ENCODE measurements at regions not wholly inside any gene's neighbourhood (a gene's known extent, or its start where the extent isn't known, plus 50 kb on each side); places are given as distances from the start of the nearest gene placed in this dataset.
A peak's percentile ranks its signal among the peaks of the same experiment; 100 is the strongest.

DNA sequence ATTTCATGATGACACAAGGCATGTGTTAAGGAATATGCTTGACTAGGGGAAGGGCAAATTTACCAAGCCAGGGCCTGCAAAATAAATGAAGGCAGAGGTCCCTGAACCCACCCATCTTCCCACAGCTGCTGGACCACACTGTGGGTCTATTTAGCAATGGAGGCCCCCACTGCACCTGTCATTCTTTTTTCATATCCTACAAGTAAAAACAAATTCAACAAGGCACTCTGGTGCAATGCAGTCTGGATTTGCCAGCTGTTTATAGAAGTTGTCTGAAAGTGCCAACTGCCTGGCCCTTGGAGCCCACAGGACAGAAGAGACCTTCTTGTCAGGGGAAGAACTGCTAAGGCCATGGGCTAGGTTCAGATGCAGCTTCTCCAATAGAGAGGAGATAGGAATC lies 112.8 kb upstream of the ATL2 start:
- peaks cover 5% of the 10 kb centered on the region; the same call in 1 of the 2 replicates for H3K27me3 ChIP-seq (ENCODE audit: low read depth, low read length)
- no peaks in the 10 kb centered on the region for H3K36me3 ChIP-seq (replicated peaks; ENCODE audit: low read depth, low read length)
- H2AFZ ChIP-seq (ENCODE audit: low read depth, low read length) = no peak overlapping the region
- no peaks in the 10 kb centered on the region for H3K9me3 ChIP-seq (ENCODE audit: insufficient read depth, low read length)
- no peak overlapping the region for H3K9ac ChIP-seq (ENCODE audit: low read length)
- H3K79me2 ChIP-seq (ENCODE audit: low read length) = no peaks in the 10 kb centered on the region
- H3K4me3 ChIP-seq (ENCODE audit: low read length) = no peak overlapping the region
- no peaks in the 10 kb centered on the region for H4K20me1 ChIP-seq (ENCODE audit: insufficient read depth, low read length)
- peaks cover 27% of the 10 kb centered on the region for H3K4me1 ChIP-seq (ENCODE audit: low read length)
- no peak for TF ChIP-seq EZH2phosphoT487 (IDR thresholded peaks at IDR 0.05; ENCODE audit: low read depth)
- TF ChIP-seq, protein P1, sequence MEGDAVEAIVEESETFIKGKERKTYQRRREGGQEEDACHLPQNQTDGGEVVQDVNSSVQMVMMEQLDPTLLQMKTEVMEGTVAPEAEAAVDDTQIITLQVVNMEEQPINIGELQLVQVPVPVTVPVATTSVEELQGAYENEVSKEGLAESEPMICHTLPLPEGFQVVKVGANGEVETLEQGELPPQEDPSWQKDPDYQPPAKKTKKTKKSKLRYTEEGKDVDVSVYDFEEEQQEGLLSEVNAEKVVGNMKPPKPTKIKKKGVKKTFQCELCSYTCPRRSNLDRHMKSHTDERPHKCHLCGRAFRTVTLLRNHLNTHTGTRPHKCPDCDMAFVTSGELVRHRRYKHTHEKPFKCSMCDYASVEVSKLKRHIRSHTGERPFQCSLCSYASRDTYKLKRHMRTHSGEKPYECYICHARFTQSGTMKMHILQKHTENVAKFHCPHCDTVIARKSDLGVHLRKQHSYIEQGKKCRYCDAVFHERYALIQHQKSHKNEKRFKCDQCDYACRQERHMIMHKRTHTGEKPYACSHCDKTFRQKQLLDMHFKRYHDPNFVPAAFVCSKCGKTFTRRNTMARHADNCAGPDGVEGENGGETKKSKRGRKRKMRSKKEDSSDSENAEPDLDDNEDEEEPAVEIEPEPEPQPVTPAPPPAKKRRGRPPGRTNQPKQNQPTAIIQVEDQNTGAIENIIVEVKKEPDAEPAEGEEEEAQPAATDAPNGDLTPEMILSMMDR (IDR thresholded peaks at IDR 0.05; ENCODE audit: low read depth, low read length) = no peak
- no peak overlapping the region for H3K4me2 ChIP-seq (ENCODE audit: low read length)
- no peak overlapping the region for H3K27ac ChIP-seq (ENCODE audit: low read length)

DNA sequence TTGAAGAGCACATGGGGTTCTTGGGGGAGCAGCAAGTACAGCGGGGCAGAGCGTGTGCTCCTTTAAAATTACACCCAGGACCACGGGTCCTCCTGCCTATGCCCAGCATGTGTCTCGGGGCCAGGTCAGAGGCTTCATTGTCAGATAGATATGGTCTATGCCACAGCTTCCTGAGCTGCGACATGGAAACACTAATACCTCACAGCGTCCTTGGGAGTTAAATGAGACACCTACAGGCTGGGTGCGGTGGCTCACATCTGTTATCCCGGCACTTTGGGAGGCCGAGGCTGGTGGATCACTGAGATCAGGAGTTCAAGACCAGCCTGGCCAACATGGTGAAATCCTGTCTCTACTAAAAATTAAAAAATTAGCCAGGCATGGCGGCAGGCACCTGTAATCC lies 110.8 kb upstream of the ATL2 start:
- no peak overlapping the region for H3K4me3 ChIP-seq (ENCODE audit: low read length)
- no peaks in the 10 kb centered on the region for H3K9me3 ChIP-seq (ENCODE audit: insufficient read depth, low read length)
- no peak overlapping the region for H3K4me2 ChIP-seq (ENCODE audit: low read length)
- no peaks in the 10 kb centered on the region for H3K79me2 ChIP-seq (ENCODE audit: low read length)
- no peak for TF ChIP-seq EZH2phosphoT487 (IDR thresholded peaks at IDR 0.05; ENCODE audit: low read depth)
- TF ChIP-seq, protein P1 (IDR thresholded peaks at IDR 0.05; ENCODE audit: low read depth, low read length) = no peak
- H3K36me3 ChIP-seq (replicated peaks; ENCODE audit: low read depth, low read length) = no peaks in the 10 kb centered on the region
- H3K27me3 ChIP-seq (ENCODE audit: low read depth, low read length) = no peaks in the 10 kb centered on the region
- no peak overlapping the region for H3K9ac ChIP-seq (ENCODE audit: low read length)
- H2AFZ ChIP-seq (ENCODE audit: low read depth, low read length) = no peak overlapping the region
- no peak overlapping the region for H3K27ac ChIP-seq (ENCODE audit: low read length)
- peaks cover 38% of the 10 kb centered on the region for H3K4me1 ChIP-seq (ENCODE audit: low read length)
- H4K20me1 ChIP-seq (ENCODE audit: insufficient read depth, low read length) = no peaks in the 10 kb centered on the region

DNA sequence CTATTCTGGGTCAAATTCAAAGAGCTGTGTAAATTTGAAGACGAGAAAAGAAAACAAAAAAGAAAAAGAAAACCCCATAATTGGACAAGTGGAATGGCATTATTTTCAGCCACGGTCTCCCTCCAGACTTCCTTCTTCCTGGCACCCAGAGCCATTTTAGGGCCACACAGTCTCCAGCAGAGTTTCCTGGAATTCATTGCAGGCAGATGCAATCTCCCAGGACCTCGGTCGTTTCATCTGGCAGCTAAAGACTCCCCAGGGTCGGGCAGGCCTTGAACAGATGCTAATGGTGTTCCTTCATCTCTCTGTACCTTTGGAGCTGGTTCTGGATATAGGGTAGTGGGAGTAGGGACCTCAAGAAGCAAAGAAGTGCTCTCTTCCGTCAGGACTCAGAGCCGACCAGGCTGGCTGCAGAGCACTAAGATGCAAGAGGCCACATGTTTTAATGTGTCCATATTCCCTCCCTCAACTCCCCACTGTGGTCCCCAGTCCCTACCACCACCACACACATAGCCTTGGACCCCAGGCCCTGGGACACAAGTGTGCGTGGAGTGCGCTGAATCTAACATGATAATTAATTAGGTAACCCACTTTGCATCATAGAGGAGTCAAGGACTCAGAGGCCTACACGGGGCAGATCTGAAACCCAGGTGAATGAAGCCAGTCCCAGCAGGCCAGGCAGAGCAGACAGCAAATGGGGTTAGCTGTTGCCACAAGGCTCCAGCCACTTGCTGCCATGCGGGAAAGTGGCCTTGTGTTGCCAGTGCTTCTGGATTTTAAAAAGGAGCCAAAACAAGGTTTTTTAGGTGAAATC lies 109.3 kb upstream of the ATL2 start:
- TF ChIP-seq EZH2phosphoT487 (IDR thresholded peaks at IDR 0.05; ENCODE audit: low read depth) = no peak
- TF ChIP-seq, protein P1 (IDR thresholded peaks at IDR 0.05; ENCODE audit: low read depth, low read length) = no peak
- Histone ChIP-seq H3K4me1 (ENCODE audit: low read length) (peaks cover 38% of the 10 kb centered on the region), H4K20me1 (ENCODE audit: insufficient read depth, low read length) (no peaks in the 10 kb centered on the region), H3K4me3 (ENCODE audit: low read length) (no peak overlapping the region), H3K36me3 (replicated peaks; ENCODE audit: low read depth, low read length) (no peaks in the 10 kb centered on the region), H3K4me2 (ENCODE audit: low read length) (peak overlapping the region; percentile 56), H3K79me2 (ENCODE audit: low read length) (no peaks in the 10 kb centered on the region), H2AFZ (ENCODE audit: low read depth, low read length) (peak overlapping the region; percentile 61), H3K9ac (ENCODE audit: low read length) (peak overlapping the region; percentile 14; the same call in 1 of the 2 replicates), H3K9me3 (ENCODE audit: insufficient read depth, low read length) (no peaks in the 10 kb centered on the region), H3K27ac (ENCODE audit: low read length) (peak overlapping the region; percentile 80), H3K27me3 (ENCODE audit: low read depth, low read length) (no peaks in the 10 kb centered on the region)

DNA sequence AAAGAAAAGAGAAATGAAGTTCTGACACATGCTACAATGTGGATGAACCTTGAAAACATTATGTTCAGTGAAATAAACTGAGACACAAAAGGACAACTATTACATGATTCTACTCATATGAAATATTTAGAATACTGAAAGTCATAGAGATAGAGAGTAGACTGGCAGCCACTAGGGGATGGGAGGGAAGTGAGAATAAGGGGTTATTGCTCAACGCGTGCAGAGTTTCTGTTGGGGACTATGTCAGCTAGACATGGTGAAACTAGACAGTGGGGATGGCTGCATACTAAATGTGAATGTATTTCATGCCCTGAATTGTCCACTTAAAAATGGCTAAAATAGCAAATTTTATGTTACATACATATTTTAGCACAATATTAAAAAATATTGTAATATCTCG lies 108.7 kb upstream of the ATL2 start:
- Histone ChIP-seq H4K20me1 (ENCODE audit: insufficient read depth, low read length) (no peaks in the 10 kb centered on the region), H3K79me2 (ENCODE audit: low read length) (no peaks in the 10 kb centered on the region), H3K27ac (ENCODE audit: low read length) (peak overlapping the region; percentile 80), H3K4me1 (ENCODE audit: low read length) (peaks cover 38% of the 10 kb centered on the region), H3K4me3 (ENCODE audit: low read length) (peak overlapping the region; percentile 40; the same call in 1 of the 2 replicates), H2AFZ (ENCODE audit: low read depth, low read length) (no peak overlapping the region), H3K27me3 (ENCODE audit: low read depth, low read length) (no peaks in the 10 kb centered on the region), H3K9ac (ENCODE audit: low read length) (peak overlapping the region; percentile 61; the same call in 1 of the 2 replicates), H3K4me2 (ENCODE audit: low read length) (peak overlapping the region; percentile 56), H3K9me3 (ENCODE audit: insufficient read depth, low read length) (peaks cover 6% of the 10 kb centered on the region), H3K36me3 (replicated peaks; ENCODE audit: low read depth, low read length) (peaks cover 2% of the 10 kb centered on the region)
- TF ChIP-seq, protein P1 (IDR thresholded peaks at IDR 0.05; ENCODE audit: low read depth, low read length) = peak; percentile 19; the same call in 1 of the 2 replicates
- TF ChIP-seq EZH2phosphoT487 (IDR thresholded peaks at IDR 0.05; ENCODE audit: low read depth) = no peak

Measured in OCI-LY3 (cell line).